ENCODE measurements at regions not wholly inside any gene's neighbourhood (a gene's known extent, or its start where the extent isn't known, plus 50 kb on each side); places are given as distances from the start of the nearest gene placed in this dataset.
"Not testable (repeated sequence)": the region's sequence is repeated elsewhere in the genome, so short reads cannot be mapped to it uniquely, and the experiment has no call there.

GRCh38 chr3:88000853-88001252, 58.0 kb downstream of the CGGBP1 start:
- DNase-seq (ENCODE audit: low read depth): peak; percentile 16

- DNase-seq (ENCODE audit: low read depth): no peak
These were observed 60.8 kb downstream of the CGGBP1 start for GRCh38 chr3:87997966-87998365.

- peak; percentile 18 for DNase-seq (ENCODE audit: low read depth)
These were observed 61.5 kb downstream of the CGGBP1 start for GRCh38 chr3:87997298-87997697.

GRCh38 chr3:87996882-87997281, 61.9 kb downstream of the CGGBP1 start:
- no peak for DNase-seq (ENCODE audit: low read depth)

GRCh38 chr3:87993566-87993965, 65.2 kb downstream of the CGGBP1 start:
- DNase-seq (ENCODE audit: low read depth): no peak

- peak; percentile 17 for DNase-seq (ENCODE audit: low read depth)
These were observed 70.9 kb downstream of the CGGBP1 start for GRCh38 chr3:87987952-87988351.

GRCh38 chr3:87982421-87982820, 76.4 kb downstream of the CGGBP1 start:
- no peak for DNase-seq (ENCODE audit: low read depth)

GRCh38 chr3:87979527-87979926, 79.3 kb downstream of the CGGBP1 start:
- no peak for DNase-seq (ENCODE audit: low read depth)

- no peak for DNase-seq (ENCODE audit: low read depth)
These were observed 81.0 kb downstream of the CGGBP1 start for GRCh38 chr3:87977765-87978164.

GRCh38 chr3:87975716-87976115, 83.1 kb downstream of the CGGBP1 start:
- DNase-seq (ENCODE audit: low read depth): no peak

GRCh38 chr3:87973906-87974305, 84.9 kb downstream of the CGGBP1 start:
- DNase-seq (ENCODE audit: low read depth): no peak

- no peak for DNase-seq (ENCODE audit: low read depth)
These were observed 89.2 kb downstream of the CGGBP1 start for GRCh38 chr3:87969620-87970019.

GRCh38 chr3:87968668-87969067, 90.1 kb downstream of the CGGBP1 start:
- DNase-seq (ENCODE audit: low read depth): no peak

GRCh38 chr3:87958289-87958688, 100.5 kb downstream of the CGGBP1 start:
- no peak for DNase-seq (ENCODE audit: low read depth)

GRCh38 chr3:87957575-87957974, 101.2 kb downstream of the CGGBP1 start:
- DNase-seq (ENCODE audit: low read depth): no peak

GRCh38 chr3:87949879-87950208, 109.0 kb downstream of the CGGBP1 start:
- no peak for DNase-seq (ENCODE audit: low read depth)

- no peak for DNase-seq (ENCODE audit: low read depth)
These were observed 109.5 kb downstream of the CGGBP1 start for GRCh38 chr3:87949189-87949878.

- not testable (repeated sequence) for DNase-seq (ENCODE audit: low read depth)
These were observed 112.8 kb downstream of the CGGBP1 start for GRCh38 chr3:87946007-87946406.

- not testable (repeated sequence) for DNase-seq (ENCODE audit: low read depth)
These were observed 116.5 kb downstream of the CGGBP1 start for GRCh38 chr3:87942256-87942655.

GRCh38 chr3:87924485-87924884, 134.3 kb downstream of the CGGBP1 start:
- DNase-seq (ENCODE audit: low read depth): no peak

- no peak for DNase-seq (ENCODE audit: low read depth)
These were observed 138.3 kb downstream of the CGGBP1 start for GRCh38 chr3:87920549-87920948.

- no peak for DNase-seq (ENCODE audit: low read depth)
These were observed 157.7 kb downstream of the CGGBP1 start for GRCh38 chr3:87901141-87901540.

- peak; percentile 6 for DNase-seq (ENCODE audit: low read depth)
These were observed 158.7 kb downstream of the CGGBP1 start for GRCh38 chr3:87900061-87900460.

- no peak for DNase-seq (ENCODE audit: low read depth)
These were observed 159.8 kb downstream of the CGGBP1 start for GRCh38 chr3:87898971-87899370.
